ENCODE measurements at regions not wholly inside any gene's neighbourhood (a gene's known extent, or its start where the extent isn't known, plus 50 kb on each side); places are given as distances from the start of the nearest gene placed in this dataset.
A peak's percentile ranks its signal among the peaks of the same experiment; 100 is the strongest.

GRCh38 chrX:8971116-8971515, 62.8 kb downstream of the FAM9B start:
- no peaks in the 10 kb centered on the region for H3K4me1 Mint-ChIP-seq

GRCh38 chrX:8969378-8969777, 64.5 kb downstream of the FAM9B start:
- Mint-ChIP-seq H3K27me3 (ENCODE audit: insufficient read depth, low read depth) (no peaks in the 10 kb centered on the region), H3K9me3 (peaks cover 18% of the 10 kb centered on the region)

More at GRCh38 chrX:8971116-8971515, 62.8 kb downstream of the FAM9B start:
- H3K4me3 Mint-ChIP-seq = no peak overlapping the region
- no peaks in the 10 kb centered on the region for H3K27me3 Mint-ChIP-seq (ENCODE audit: insufficient read depth, low read depth)
- TF ChIP-seq EZH2phosphoT487 (IDR thresholded peaks at IDR 0.05) (no peak), CTCF (IDR thresholded peaks at IDR 0.05) (peak; percentile 48), EZH2 (IDR thresholded peaks at IDR 0.05) (no peak)
- peaks cover 6% of the 10 kb centered on the region for H3K9me3 Mint-ChIP-seq
- Histone ChIP-seq H3K79me2 (ENCODE audit: low read depth) (no peaks in the 10 kb centered on the region), H3K4me2 (no peak overlapping the region), H3K27ac (no peak overlapping the region), H3K4me3 (no peak overlapping the region), H3K27me3 (no peaks in the 10 kb centered on the region), H2AFZ (replicated peaks) (no peak overlapping the region), H3K9ac (no peak overlapping the region), H4K20me1 (ENCODE audit: low read depth) (no peaks in the 10 kb centered on the region), H3K36me3 (no peaks in the 10 kb centered on the region), H3K4me1 (no peaks in the 10 kb centered on the region), H3F3A (ENCODE audit: low read depth) (no peaks in the 10 kb centered on the region), H3K9me3 (ENCODE audit: low read depth) (peaks cover 8% of the 10 kb centered on the region)
- DNase-seq (ENCODE audit: low spot score) = peak; percentile 23
- no peak overlapping the region for H3K27ac Mint-ChIP-seq
- no peaks in the 10 kb centered on the region for H3K36me3 Mint-ChIP-seq

GRCh38 chrX:8967461-8967860, 66.5 kb downstream of the FAM9B start:
- Histone ChIP-seq H3K4me2 (no peak overlapping the region), H3K27me3 (no peaks in the 10 kb centered on the region), H2AFZ (replicated peaks) (no peak overlapping the region), H3K79me2 (ENCODE audit: low read depth) (no peaks in the 10 kb centered on the region), H3K27ac (no peak overlapping the region), H3K4me3 (no peak overlapping the region), H3K9me3 (ENCODE audit: low read depth) (peaks cover 4% of the 10 kb centered on the region), H3F3A (ENCODE audit: low read depth) (no peaks in the 10 kb centered on the region), H3K4me1 (no peaks in the 10 kb centered on the region), H4K20me1 (ENCODE audit: low read depth) (no peaks in the 10 kb centered on the region), H3K9ac (no peak overlapping the region), H3K36me3 (no peaks in the 10 kb centered on the region)
- no peaks in the 10 kb centered on the region for H3K4me1 Mint-ChIP-seq
- peaks cover 30% of the 10 kb centered on the region for H3K9me3 Mint-ChIP-seq
- H3K27ac Mint-ChIP-seq = no peak overlapping the region
- H3K4me3 Mint-ChIP-seq = no peak overlapping the region
- no peaks in the 10 kb centered on the region for H3K27me3 Mint-ChIP-seq (ENCODE audit: insufficient read depth, low read depth)
- TF ChIP-seq CTCF (IDR thresholded peaks at IDR 0.05) = no peak
- H3K36me3 Mint-ChIP-seq = no peaks in the 10 kb centered on the region
- no peak for DNase-seq (ENCODE audit: low spot score)

More at GRCh38 chrX:8969378-8969777, 64.5 kb downstream of the FAM9B start:
- no peak overlapping the region for H3K4me2 ChIP-seq
- H3K79me2 ChIP-seq (ENCODE audit: low read depth) = no peaks in the 10 kb centered on the region
- Mint-ChIP-seq H3K4me1 (no peaks in the 10 kb centered on the region), H3K36me3 (no peaks in the 10 kb centered on the region), H3K4me3 (no peak overlapping the region), H3K27ac (no peak overlapping the region)
- H3K27ac ChIP-seq = no peak overlapping the region
- H3K9me3 ChIP-seq (ENCODE audit: low read depth) = peaks cover 8% of the 10 kb centered on the region
- no peak overlapping the region for H2AFZ ChIP-seq (replicated peaks)
- TF ChIP-seq CTCF (IDR thresholded peaks at IDR 0.05) = no peak
- no peak for TF ChIP-seq EZH2 (IDR thresholded peaks at IDR 0.05)
- no peak for TF ChIP-seq EZH2phosphoT487 (IDR thresholded peaks at IDR 0.05)
- no peaks in the 10 kb centered on the region for H3K36me3 ChIP-seq
- no peak overlapping the region for H3K4me3 ChIP-seq
- no peaks in the 10 kb centered on the region for H3K27me3 ChIP-seq
- H3K4me1 ChIP-seq = no peaks in the 10 kb centered on the region
- DNase-seq (ENCODE audit: low spot score) = no peak
- no peak overlapping the region for H3K9ac ChIP-seq
- H3F3A ChIP-seq (ENCODE audit: low read depth) = no peaks in the 10 kb centered on the region
- H4K20me1 ChIP-seq (ENCODE audit: low read depth) = no peaks in the 10 kb centered on the region

Data from neural progenitor cell (in vitro differentiated cells).